Prostate gland (tissue), 2 donors: ENCODE measurements at regions not wholly inside any gene's neighbourhood (a gene's known extent, or its start where the extent isn't known, plus 50 kb on each side); places are given as distances from the start of the nearest gene placed in this dataset.

Experiments
- DNase-seq: peaks from one replicate; pipeline ENCODE4 v3.0.0-alpha.2; 2019; ENCODE audit warnings: low spot score
- H3K27ac ChIP-seq, 2 donors: fragments of 200-600 bp; sonication (generic); 2 replicates each; pipeline ENCODE4 v1.5.1; 2017 to 2019
- H3K27me3 ChIP-seq: fragments of 200-600 bp; sonication (generic); replicated peaks from 2 replicates; pipeline ENCODE4 v1.5.1; 2019; ENCODE audit not compliant: insufficient read depth
- H3K36me3 ChIP-seq, 2 donors: fragments of 200-600 bp; sonication (generic); 1 replicate in 1 of 2; 2 replicates in 1 of 2; pipeline versions ENCODE4 v1.5.1 to v1.8.1; 2017 to 2019
- H3K4me1 ChIP-seq: fragments of 200-600 bp; sonication (generic); replicated peaks from 2 replicates; pipeline ENCODE4 v1.5.1; 2019
- H3K4me3 ChIP-seq, 2 donors: fragments of 200-600 bp; sonication (generic); 2 replicates each; pipeline ENCODE4 v1.5.1; 2017 to 2019
- H3K9me3 ChIP-seq: fragments of 200-600 bp; sonication (generic); 2 replicates; pipeline ENCODE4 v1.5.1; 2017
- CTCF ChIP-seq, 4 experiments: fragments of 200-600 bp in 2 of 4; fragments of 450-650 bp in 2 of 4; sonication (generic) in 2 of 4; IDR thresholded peaks; 1 replicate in 3 of 4; 2 replicates in 1 of 4; pipeline ENCODE4 v1.5.1; 2016 to 2019; ENCODE audit warnings: antibody characterized with exemption in 4 of 4, mild to moderate bottlenecking in 2 of 4, moderate library complexity in 2 of 4
- POLR2A ChIP-seq: fragments of 450-650 bp; IDR thresholded peaks from one replicate; pipeline ENCODE4 v1.6.1; 2016; ENCODE audit warnings: antibody characterized with exemption, mild to moderate bottlenecking
- POLR2AphosphoS5 ChIP-seq: sonication (generic); formaldehyde crosslinking; IDR thresholded peaks from one replicate; pipeline ENCODE4 v1.6.1; 2017; ENCODE audit warnings: antibody characterized with exemption
- WGBS: methylation state at CpG from one replicate; pipeline ENCODE4 v1.1.5; 2018; 5-methylcytosine and 5-hydroxymethylcytosine counted together
- intact Hi-C: fragments of 100-400 bp; cut with DNase I; formaldehyde crosslinking; loops from one replicate; pipeline ENCODE4 v1.14.2; 2022

- Histone ChIP-seq H3K27me3 (no peaks in the 10 kb centered on the region), H3K36me3 (no peaks in the 10 kb centered on the region), H3K4me3 (no peak overlapping the region), H3K9me3 (no peaks in the 10 kb centered on the region), H3K27ac (no peak overlapping the region), H3K4me1 (no peaks in the 10 kb centered on the region)
- 75% methylated on average over 3 of the region's 3 CpGs for WGBS
- intact Hi-C loops: no loop called here
- TF ChIP-seq CTCF (IDR thresholded peaks at IDR 0.05) (no peak), POLR2AphosphoS5 (no peak), POLR2A (no peak)
- DNase-seq: no peak
These were observed 674.9 kb upstream of the FANCL start for GRCh38 chr2:58916063-58916462.

GRCh38 chr2:58914733-58915505 lies 673.8 kb upstream of the FANCL start:
- Histone ChIP-seq H3K27ac (no peak overlapping the region), H3K4me1 (no peaks in the 10 kb centered on the region), H3K27me3 (no peaks in the 10 kb centered on the region), H3K9me3 (no peaks in the 10 kb centered on the region), H3K36me3 (no peaks in the 10 kb centered on the region), H3K4me3 (no peak overlapping the region)
- intact Hi-C loops: no loop called here
- no peak for TF ChIP-seq POLR2A
- no peak for TF ChIP-seq POLR2AphosphoS5
- no peak for TF ChIP-seq CTCF (IDR thresholded peaks at IDR 0.05)
- DNase-seq: no peak
- WGBS: 95% methylated on average over 6 of the region's 6 CpGs

GRCh38 chr2:58913082-58913726 lies 672.1 kb upstream of the FANCL start:
- no peaks in the 10 kb centered on the region for H3K4me1 ChIP-seq
- H3K36me3 ChIP-seq: no peaks in the 10 kb centered on the region
- H3K4me3 ChIP-seq: no peak overlapping the region
- no peak for DNase-seq
- H3K9me3 ChIP-seq: no peaks in the 10 kb centered on the region
- 52% methylated on average over 6 of the region's 6 CpGs for WGBS
- no peak overlapping the region for H3K27ac ChIP-seq
- H3K27me3 ChIP-seq: no peaks in the 10 kb centered on the region
- no peak for TF ChIP-seq CTCF (IDR thresholded peaks at IDR 0.05)
- no peak for TF ChIP-seq POLR2A
- no peak for TF ChIP-seq POLR2AphosphoS5
- intact Hi-C loops: no loop called here

- H3K4me1 ChIP-seq: no peaks in the 10 kb centered on the region
- WGBS: 54% methylated on average over 1 of the region's 1 CpG
- intact Hi-C loops: no loop called here
These were observed 670.8 kb upstream of the FANCL start for GRCh38 chr2:58911877-58912276.

More at GRCh38 chr2:58911877-58912276, 670.8 kb upstream of the FANCL start:
- no peak overlapping the region for H3K27ac ChIP-seq
- no peaks in the 10 kb centered on the region for H3K9me3 ChIP-seq
- no peak overlapping the region for H3K4me3 ChIP-seq
- DNase-seq: no peak
- H3K27me3 ChIP-seq: no peaks in the 10 kb centered on the region
- H3K36me3 ChIP-seq: no peaks in the 10 kb centered on the region
- TF ChIP-seq POLR2AphosphoS5 (no peak), POLR2A (no peak), CTCF (IDR thresholded peaks at IDR 0.05) (no peak)
